ENCODE measurements at regions not wholly inside any gene's neighbourhood (a gene's known extent, or its start where the extent isn't known, plus 50 kb on each side); places are given as distances from the start of the nearest gene placed in this dataset.
A peak's percentile ranks its signal among the peaks of the same experiment; 100 is the strongest.
"Not testable (repeated sequence)": the region's sequence is repeated elsewhere in the genome, so short reads cannot be mapped to it uniquely, and the experiment has no call there.

- H3K4me3 ChIP-seq (ENCODE audit: low read depth, low read length): no peak overlapping the region
- no peaks in the 10 kb centered on the region for H3K79me2 ChIP-seq (ENCODE audit: control insufficient read depth, insufficient read depth, low read length, unreplicated experiment)
- H3K27ac ChIP-seq (ENCODE audit: low read depth, low read length): no peak overlapping the region
- H3K27me3 ChIP-seq (ENCODE audit: insufficient read depth, low read length): no peaks in the 10 kb centered on the region
- peaks cover 10% of the 10 kb centered on the region for H3K4me1 ChIP-seq (ENCODE audit: control insufficient read depth, insufficient read depth, low read length, unreplicated experiment)
- H2AFZ ChIP-seq (ENCODE audit: low read length, unreplicated experiment): no peak overlapping the region
- H3K36me3 ChIP-seq (ENCODE audit: insufficient read depth, low read length): no peaks in the 10 kb centered on the region
Measured at GRCh38 chr5:92543201-92543600, 1037.8 kb downstream of the NR2F1-AS1 start.

- not testable (repeated sequence) for H3K27me3 ChIP-seq (ENCODE audit: insufficient read depth, low read length); H3K27ac ChIP-seq (ENCODE audit: low read depth, low read length); H3K4me1 ChIP-seq (ENCODE audit: control insufficient read depth, insufficient read depth, low read length, unreplicated experiment); H3K4me3 ChIP-seq (ENCODE audit: low read depth, low read length); H2AFZ ChIP-seq (ENCODE audit: low read length, unreplicated experiment); H3K79me2 ChIP-seq (ENCODE audit: control insufficient read depth, insufficient read depth, low read length, unreplicated experiment); H3K36me3 ChIP-seq (ENCODE audit: insufficient read depth, low read length)
Measured at GRCh38 chr5:92542017-92542416, 1039.0 kb downstream of the NR2F1-AS1 start.

GRCh38 chr5:92527311-92528078, 1053.5 kb downstream of the NR2F1-AS1 start:
- H3K79me2 ChIP-seq (ENCODE audit: control insufficient read depth, insufficient read depth, low read length, unreplicated experiment): no peaks in the 10 kb centered on the region
- H3K36me3 ChIP-seq (ENCODE audit: insufficient read depth, low read length): no peaks in the 10 kb centered on the region
- H3K4me3 ChIP-seq (ENCODE audit: low read depth, low read length): no peak overlapping the region
- H3K4me1 ChIP-seq (ENCODE audit: control insufficient read depth, insufficient read depth, low read length, unreplicated experiment): peaks cover 5% of the 10 kb centered on the region
- H2AFZ ChIP-seq (ENCODE audit: low read length, unreplicated experiment): peak overlapping the region; percentile 39
- H3K27ac ChIP-seq (ENCODE audit: low read depth, low read length): peak overlapping the region; percentile 60
- H3K27me3 ChIP-seq (ENCODE audit: insufficient read depth, low read length): no peaks in the 10 kb centered on the region

- Histone ChIP-seq H3K27me3 (ENCODE audit: insufficient read depth, low read length) (no peaks in the 10 kb centered on the region), H3K79me2 (ENCODE audit: control insufficient read depth, insufficient read depth, low read length, unreplicated experiment) (no peaks in the 10 kb centered on the region), H2AFZ (ENCODE audit: low read length, unreplicated experiment) (no peak overlapping the region), H3K4me3 (ENCODE audit: low read depth, low read length) (no peak overlapping the region), H3K27ac (ENCODE audit: low read depth, low read length) (no peak overlapping the region), H3K4me1 (ENCODE audit: control insufficient read depth, insufficient read depth, low read length, unreplicated experiment) (peaks cover 5% of the 10 kb centered on the region), H3K36me3 (ENCODE audit: insufficient read depth, low read length) (no peaks in the 10 kb centered on the region)
Measured at GRCh38 chr5:92525131-92525530, 1055.9 kb downstream of the NR2F1-AS1 start.

GRCh38 chr5:92519811-92520632, 1061.0 kb downstream of the NR2F1-AS1 start:
- Histone ChIP-seq H3K36me3 (ENCODE audit: insufficient read depth, low read length) (no peaks in the 10 kb centered on the region), H3K27ac (ENCODE audit: low read depth, low read length) (peak overlapping the region; percentile 16; the same call in 1 of the 2 replicates), H3K79me2 (ENCODE audit: control insufficient read depth, insufficient read depth, low read length, unreplicated experiment) (no peaks in the 10 kb centered on the region), H3K4me1 (ENCODE audit: control insufficient read depth, insufficient read depth, low read length, unreplicated experiment) (peaks cover 10% of the 10 kb centered on the region), H3K4me3 (ENCODE audit: low read depth, low read length) (no peak overlapping the region), H2AFZ (ENCODE audit: low read length, unreplicated experiment) (no peak overlapping the region), H3K27me3 (ENCODE audit: insufficient read depth, low read length) (no peaks in the 10 kb centered on the region)

- H3K27ac ChIP-seq (ENCODE audit: low read depth, low read length): 0 out of 2 replicates have a peak overlapping the region, but pooled peaks have one; percentile 24
- no peak overlapping the region for H3K4me3 ChIP-seq (ENCODE audit: low read depth, low read length)
- peak overlapping the region; percentile 77 for H2AFZ ChIP-seq (ENCODE audit: low read length, unreplicated experiment)
Measured at GRCh38 chr5:92518318-92518904, 1062.6 kb downstream of the NR2F1-AS1 start.

GRCh38 chr5:92514896-92515295, 1066.1 kb downstream of the NR2F1-AS1 start:
- Histone ChIP-seq H2AFZ (ENCODE audit: low read length, unreplicated experiment) (no peak overlapping the region), H3K4me3 (ENCODE audit: low read depth, low read length) (no peak overlapping the region), H3K79me2 (ENCODE audit: control insufficient read depth, insufficient read depth, low read length, unreplicated experiment) (no peaks in the 10 kb centered on the region), H3K27me3 (ENCODE audit: insufficient read depth, low read length) (no peaks in the 10 kb centered on the region), H3K36me3 (ENCODE audit: insufficient read depth, low read length) (no peaks in the 10 kb centered on the region), H3K4me1 (ENCODE audit: control insufficient read depth, insufficient read depth, low read length, unreplicated experiment) (peaks cover 9% of the 10 kb centered on the region), H3K27ac (ENCODE audit: low read depth, low read length) (no peak overlapping the region)

More at GRCh38 chr5:92518318-92518904, 1062.6 kb downstream of the NR2F1-AS1 start:
- Histone ChIP-seq H3K36me3 (ENCODE audit: insufficient read depth, low read length) (no peaks in the 10 kb centered on the region), H3K79me2 (ENCODE audit: control insufficient read depth, insufficient read depth, low read length, unreplicated experiment) (no peaks in the 10 kb centered on the region), H3K4me1 (ENCODE audit: control insufficient read depth, insufficient read depth, low read length, unreplicated experiment) (peaks cover 10% of the 10 kb centered on the region), H3K27me3 (ENCODE audit: insufficient read depth, low read length) (no peaks in the 10 kb centered on the region)

GRCh38 chr5:92513067-92513466, 1068.0 kb downstream of the NR2F1-AS1 start:
- no peak overlapping the region for H3K27ac ChIP-seq (ENCODE audit: low read depth, low read length)
- H3K4me1 ChIP-seq (ENCODE audit: control insufficient read depth, insufficient read depth, low read length, unreplicated experiment): no peaks in the 10 kb centered on the region
- no peak overlapping the region for H2AFZ ChIP-seq (ENCODE audit: low read length, unreplicated experiment)
- no peaks in the 10 kb centered on the region for H3K79me2 ChIP-seq (ENCODE audit: control insufficient read depth, insufficient read depth, low read length, unreplicated experiment)
- no peaks in the 10 kb centered on the region for H3K27me3 ChIP-seq (ENCODE audit: insufficient read depth, low read length)
- no peak overlapping the region for H3K4me3 ChIP-seq (ENCODE audit: low read depth, low read length)
- no peaks in the 10 kb centered on the region for H3K36me3 ChIP-seq (ENCODE audit: insufficient read depth, low read length)

- Histone ChIP-seq H3K79me2 (ENCODE audit: control insufficient read depth, insufficient read depth, low read length, unreplicated experiment) (no peaks in the 10 kb centered on the region), H3K4me3 (ENCODE audit: low read depth, low read length) (no peak overlapping the region), H3K27ac (ENCODE audit: low read depth, low read length) (no peak overlapping the region), H3K36me3 (ENCODE audit: insufficient read depth, low read length) (no peaks in the 10 kb centered on the region), H3K27me3 (ENCODE audit: insufficient read depth, low read length) (no peaks in the 10 kb centered on the region), H3K4me1 (ENCODE audit: control insufficient read depth, insufficient read depth, low read length, unreplicated experiment) (peaks cover 4% of the 10 kb centered on the region), H2AFZ (ENCODE audit: low read length, unreplicated experiment) (no peak overlapping the region)
Measured at GRCh38 chr5:92508271-92508670, 1072.7 kb downstream of the NR2F1-AS1 start.

- peak overlapping the region; percentile 76 for H3K4me3 ChIP-seq (ENCODE audit: low read depth, low read length)
- peak overlapping the region; percentile 94 for H2AFZ ChIP-seq (ENCODE audit: low read length, unreplicated experiment)
- no peaks in the 10 kb centered on the region for H3K27me3 ChIP-seq (ENCODE audit: insufficient read depth, low read length)
- peak overlapping the region; percentile 55 for H3K27ac ChIP-seq (ENCODE audit: low read depth, low read length)
- peaks cover 4% of the 10 kb centered on the region for H3K4me1 ChIP-seq (ENCODE audit: control insufficient read depth, insufficient read depth, low read length, unreplicated experiment)
- no peaks in the 10 kb centered on the region for H3K79me2 ChIP-seq (ENCODE audit: control insufficient read depth, insufficient read depth, low read length, unreplicated experiment)
- no peaks in the 10 kb centered on the region for H3K36me3 ChIP-seq (ENCODE audit: insufficient read depth, low read length)
Measured at GRCh38 chr5:92505925-92506324, 1075.1 kb downstream of the NR2F1-AS1 start.
